VCaP (cell line): ENCODE measurements at regions not wholly inside any gene's neighbourhood (a gene's known extent, or its start where the extent isn't known, plus 50 kb on each side); places are given as distances from the start of the nearest gene placed in this dataset.

Source experiments
- H3K27ac ChIP-seq: fragments of 450-650 bp; 2 replicates; pipeline ENCODE4 v1.5.1; 2017
- TF ChIP-seq, protein P1 (sequence below): fragments of 450-650 bp; conservative IDR thresholded peaks from 2 replicates; pipeline ENCODE4 v1.5.1; 2017; ENCODE audit warnings: mild to moderate bottlenecking, moderate library complexity

DNA sequence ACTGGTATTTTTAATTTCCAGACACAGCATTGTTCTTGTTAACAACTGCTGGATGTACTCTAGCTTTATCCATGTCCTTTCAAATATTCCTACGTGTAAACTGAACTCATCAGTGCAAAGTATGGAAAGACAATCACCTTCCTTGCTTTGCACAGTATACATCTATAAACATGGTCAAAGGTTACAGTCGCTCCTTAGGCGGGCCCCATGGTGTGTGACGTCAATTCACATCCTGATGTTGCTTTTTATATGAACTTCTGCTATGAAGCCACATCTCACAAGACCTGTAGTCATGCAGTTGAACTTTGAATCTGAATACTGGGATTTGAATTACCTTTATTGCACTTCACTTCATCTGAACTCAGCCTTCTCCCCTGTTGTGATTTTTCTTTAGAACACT is 447.6 kb upstream of the PSMD7 start:
- TF ChIP-seq, protein P1, sequence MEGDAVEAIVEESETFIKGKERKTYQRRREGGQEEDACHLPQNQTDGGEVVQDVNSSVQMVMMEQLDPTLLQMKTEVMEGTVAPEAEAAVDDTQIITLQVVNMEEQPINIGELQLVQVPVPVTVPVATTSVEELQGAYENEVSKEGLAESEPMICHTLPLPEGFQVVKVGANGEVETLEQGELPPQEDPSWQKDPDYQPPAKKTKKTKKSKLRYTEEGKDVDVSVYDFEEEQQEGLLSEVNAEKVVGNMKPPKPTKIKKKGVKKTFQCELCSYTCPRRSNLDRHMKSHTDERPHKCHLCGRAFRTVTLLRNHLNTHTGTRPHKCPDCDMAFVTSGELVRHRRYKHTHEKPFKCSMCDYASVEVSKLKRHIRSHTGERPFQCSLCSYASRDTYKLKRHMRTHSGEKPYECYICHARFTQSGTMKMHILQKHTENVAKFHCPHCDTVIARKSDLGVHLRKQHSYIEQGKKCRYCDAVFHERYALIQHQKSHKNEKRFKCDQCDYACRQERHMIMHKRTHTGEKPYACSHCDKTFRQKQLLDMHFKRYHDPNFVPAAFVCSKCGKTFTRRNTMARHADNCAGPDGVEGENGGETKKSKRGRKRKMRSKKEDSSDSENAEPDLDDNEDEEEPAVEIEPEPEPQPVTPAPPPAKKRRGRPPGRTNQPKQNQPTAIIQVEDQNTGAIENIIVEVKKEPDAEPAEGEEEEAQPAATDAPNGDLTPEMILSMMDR: no peak
- no peak overlapping the region for H3K27ac ChIP-seq

DNA sequence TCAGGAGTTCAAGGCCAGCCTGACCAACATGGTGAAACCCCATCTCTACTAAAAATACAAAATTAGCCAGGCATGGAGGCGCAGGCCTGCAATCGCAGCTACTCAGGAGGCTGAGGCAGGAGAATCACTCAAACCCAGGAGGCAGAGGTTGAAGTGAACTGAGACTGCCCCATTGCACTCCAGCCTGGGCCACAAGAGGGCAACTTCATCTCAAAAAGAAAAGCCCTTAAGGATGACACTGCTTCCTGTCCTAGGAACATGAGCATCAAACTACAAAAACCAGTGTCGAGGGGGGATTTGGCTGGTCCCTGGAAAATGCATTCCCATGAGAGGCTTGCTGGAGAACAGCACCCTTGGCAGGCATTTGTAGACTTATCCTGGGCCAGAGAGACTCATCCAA is 449.5 kb upstream of the PSMD7 start:
- no peak overlapping the region for H3K27ac ChIP-seq
- TF ChIP-seq, protein P1: no peak

DNA sequence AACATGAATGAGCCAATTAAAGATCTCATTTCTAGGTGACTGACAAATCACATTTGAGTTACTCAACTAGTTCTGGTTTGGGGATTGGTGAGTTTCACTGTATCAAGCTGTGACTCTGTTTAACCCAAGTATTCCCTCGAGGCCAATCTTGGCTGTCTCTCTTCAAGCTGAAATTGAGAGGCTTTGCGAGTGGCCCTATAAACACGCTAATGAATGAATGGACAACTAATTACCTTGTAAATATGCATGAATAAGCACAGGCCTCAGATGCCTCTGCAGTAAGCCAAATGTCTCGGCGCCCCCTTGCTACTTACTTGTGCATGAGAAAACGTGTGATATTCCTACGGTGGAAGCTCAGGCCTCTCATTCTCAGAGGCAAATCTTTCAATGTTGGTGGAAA is 450.3 kb upstream of the PSMD7 start:
- TF ChIP-seq, protein P1: no peak
- no peak overlapping the region for H3K27ac ChIP-seq

DNA sequence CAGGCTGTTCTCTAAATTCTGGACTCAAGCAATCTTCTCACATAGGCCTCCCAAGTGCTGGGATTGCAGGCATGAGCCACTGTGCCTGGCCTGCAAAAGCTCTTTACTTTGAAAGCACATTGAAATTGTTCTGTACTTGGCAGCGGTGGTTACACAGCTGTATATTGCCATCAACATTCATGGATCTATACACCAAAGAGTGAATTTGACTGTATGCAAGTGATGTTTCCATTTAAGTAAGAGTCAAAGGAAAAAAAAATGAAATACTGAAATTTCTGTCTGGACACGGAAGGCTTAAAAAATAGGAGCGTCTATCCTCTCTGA is 450.6 kb upstream of the PSMD7 start:
- H3K27ac ChIP-seq: no peak overlapping the region
- TF ChIP-seq, protein P1: no peak

DNA sequence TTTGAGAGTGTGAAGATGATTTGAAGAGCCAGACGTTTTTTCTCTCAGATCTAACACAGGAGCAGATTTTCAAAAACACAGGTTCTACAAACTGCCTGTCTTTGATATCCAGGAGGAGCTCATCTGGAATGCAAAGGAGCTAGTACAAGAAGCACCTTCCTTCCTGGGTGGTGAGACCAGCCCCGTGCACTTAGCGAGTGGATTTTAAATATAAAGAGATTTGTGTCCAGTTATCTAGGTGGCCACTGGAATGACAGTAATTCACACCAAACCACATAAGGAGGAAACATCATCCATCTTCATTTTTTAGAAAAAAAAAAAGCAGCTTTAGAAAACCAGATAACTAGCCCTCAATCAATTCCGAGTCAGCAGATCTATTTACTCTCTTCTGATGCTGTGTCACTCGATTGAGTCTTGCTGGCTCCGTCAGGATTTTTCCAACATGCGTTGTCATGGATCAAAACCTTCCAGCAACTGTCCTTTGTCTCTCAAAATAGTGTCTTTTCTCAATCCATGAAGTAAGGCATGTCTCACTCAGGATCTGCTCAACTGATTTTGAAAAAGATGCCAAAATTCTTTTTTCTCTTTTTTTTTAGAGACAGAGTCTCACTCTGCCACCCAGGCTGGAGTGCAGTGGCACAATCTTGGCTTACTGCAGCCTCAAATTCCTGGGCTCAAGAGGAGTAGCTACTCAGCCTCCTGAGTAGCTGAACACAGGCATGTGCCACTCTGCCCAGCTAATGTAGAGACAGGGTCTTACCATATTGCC is 451.2 kb upstream of the PSMD7 start:
- no peak overlapping the region for H3K27ac ChIP-seq
- TF ChIP-seq, protein P1: no peak

DNA sequence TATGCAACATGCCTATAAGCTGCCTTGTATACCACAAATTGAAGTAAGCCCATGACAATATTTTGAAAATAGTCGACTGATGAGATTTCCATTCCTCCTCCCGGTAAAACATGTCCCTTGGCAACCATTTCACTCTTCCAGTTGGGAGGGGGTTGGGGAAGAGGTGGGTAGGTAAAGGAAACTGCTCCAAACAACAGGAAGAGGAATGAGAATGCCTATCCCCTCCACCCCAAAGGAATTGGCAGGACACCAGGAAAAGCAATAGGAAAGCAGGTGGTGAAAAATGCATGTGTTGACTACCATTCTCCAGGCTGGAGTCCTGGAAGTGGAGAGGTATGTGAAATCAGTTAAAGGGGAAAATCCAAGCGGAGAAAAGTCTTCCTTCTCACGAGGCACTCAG is 455.9 kb upstream of the PSMD7 start:
- H3K27ac ChIP-seq: no peak overlapping the region
- TF ChIP-seq, protein P1: no peak

DNA sequence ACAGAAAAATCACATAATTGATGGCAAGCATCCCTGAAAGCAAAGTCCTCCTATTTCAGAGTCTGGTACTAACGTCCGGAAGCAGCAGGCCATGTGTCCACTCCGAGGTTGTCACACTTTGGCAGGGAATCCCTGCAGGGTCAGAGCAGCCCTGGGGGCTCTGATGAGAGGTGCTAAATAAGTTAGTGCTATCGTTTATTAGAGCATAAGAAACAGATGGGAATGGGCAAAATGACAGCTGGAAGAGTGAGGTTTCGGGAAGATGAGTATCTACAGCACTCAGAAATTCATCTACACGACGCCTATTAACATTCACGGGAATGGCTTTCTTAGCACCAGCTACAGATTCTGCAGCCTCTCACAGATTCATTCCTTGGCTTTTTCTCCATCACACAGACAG is 465.4 kb upstream of the PSMD7 start:
- TF ChIP-seq, protein P1: no peak
- H3K27ac ChIP-seq: no peak overlapping the region
